Vagina (tissue), 2 donors: ENCODE measurements at regions not wholly inside any gene's neighbourhood (a gene's known extent, or its start where the extent isn't known, plus 50 kb on each side); places are given as distances from the start of the nearest gene placed in this dataset.

ENCODE experiments used
- POLR2A ChIP-seq, 2 donors: fragments of 450-650 bp; IDR thresholded peaks; one replicate each; pipeline ENCODE4 v1.6.1; 2017; ENCODE audit warnings: antibody characterized with exemption in 2 of 2, mild to moderate bottlenecking in 2 of 2, moderate library complexity in 2 of 2
- POLR2AphosphoS5 ChIP-seq, 2 donors: sonication (generic); formaldehyde crosslinking; IDR thresholded peaks; one replicate each; pipeline ENCODE4 v1.9.0; 2017; ENCODE audit warnings: antibody characterized with exemption in 2 of 2, mild to moderate bottlenecking in 2 of 2, low read depth in 1 of 2; ENCODE audit not compliant: insufficient read depth in 1 of 2
- TF ChIP-seq, protein P1 (sequence below), 3 experiments: fragments of 450-650 bp in 2 of 3; fragments of 200-600 bp in 1 of 3; sonication (generic) in 1 of 3; IDR thresholded peaks; one replicate each; pipeline ENCODE4 v1.5.1; 2017 to 2019; ENCODE audit warnings: antibody characterized with exemption in 3 of 3, mild to moderate bottlenecking in 2 of 3, moderate library complexity in 2 of 3

- TF ChIP-seq, protein P1, sequence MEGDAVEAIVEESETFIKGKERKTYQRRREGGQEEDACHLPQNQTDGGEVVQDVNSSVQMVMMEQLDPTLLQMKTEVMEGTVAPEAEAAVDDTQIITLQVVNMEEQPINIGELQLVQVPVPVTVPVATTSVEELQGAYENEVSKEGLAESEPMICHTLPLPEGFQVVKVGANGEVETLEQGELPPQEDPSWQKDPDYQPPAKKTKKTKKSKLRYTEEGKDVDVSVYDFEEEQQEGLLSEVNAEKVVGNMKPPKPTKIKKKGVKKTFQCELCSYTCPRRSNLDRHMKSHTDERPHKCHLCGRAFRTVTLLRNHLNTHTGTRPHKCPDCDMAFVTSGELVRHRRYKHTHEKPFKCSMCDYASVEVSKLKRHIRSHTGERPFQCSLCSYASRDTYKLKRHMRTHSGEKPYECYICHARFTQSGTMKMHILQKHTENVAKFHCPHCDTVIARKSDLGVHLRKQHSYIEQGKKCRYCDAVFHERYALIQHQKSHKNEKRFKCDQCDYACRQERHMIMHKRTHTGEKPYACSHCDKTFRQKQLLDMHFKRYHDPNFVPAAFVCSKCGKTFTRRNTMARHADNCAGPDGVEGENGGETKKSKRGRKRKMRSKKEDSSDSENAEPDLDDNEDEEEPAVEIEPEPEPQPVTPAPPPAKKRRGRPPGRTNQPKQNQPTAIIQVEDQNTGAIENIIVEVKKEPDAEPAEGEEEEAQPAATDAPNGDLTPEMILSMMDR (IDR thresholded peaks at IDR 0.05), result no peak
- TF ChIP-seq POLR2A (IDR thresholded peaks at IDR 0.05), result no peak
- TF ChIP-seq POLR2AphosphoS5 (IDR thresholded peaks at IDR 0.05; ENCODE audit: insufficient read depth in 1 of 2, low read depth in 1 of 2), result no peak
Measured at GRCh38 chr2:225793736-225794550, 394.4 kb downstream of the NYAP2 start.
